HCT116 (cell line): ENCODE measurements at regions not wholly inside any gene's neighbourhood (a gene's known extent, or its start where the extent isn't known, plus 50 kb on each side); places are given as distances from the start of the nearest gene placed in this dataset.

ENCODE experiments used
- ATAC-seq: fragments of 200-7000 bp; cut with Tn5 transposase; 2 replicates; pipeline ENCODE4 v1.9.1; 2020; ENCODE audit warnings: mild to moderate bottlenecking, moderate library complexity
- BruUV-seq: library from RNA; stranded (reverse); fragments of 400-500 nt; replicated peaks from 2 replicates; lab custom pipeline; 2021; lab: Mats Ljungman, UMichigan
- CTCF ChIA-PET: fragments of 300-600 bp; sonication (Branson Sonifier 250); formaldehyde crosslinking; loops from one replicate; lab custom pipeline; 2021; ENCODE audit warnings: antibody characterized with exemption; lab: Charles Lee
- POLR2A ChIA-PET: fragments of 300-600, 350-600 bp; sonication (Branson Sonifier 250); formaldehyde crosslinking; loops from one replicate; lab custom pipeline; 2021; ENCODE audit warnings: antibody characterized with exemption; lab: Charles Lee
- RAD21 ChIA-PET, 2 experiments: fragments of 300-600 bp; sonication (Branson Sonifier 250); formaldehyde crosslinking; loops; one replicate each; lab custom pipeline; 2023; ENCODE audit warnings: low total read pairs in 2 of 2; ENCODE audit not compliant: uncharacterized antibody in 2 of 2, unreplicated experiment in 2 of 2, low non-redundant PET in 1 of 2; lab: Charles Lee
- DNase-seq: peaks from one replicate; pipeline ENCODE4 v3.0.0-alpha.2; 2010; ENCODE audit warnings: low read depth, low spot score
- H2AFZ ChIP-seq: fragments of 200-600 bp; shearing (Covaris generic), sonication (generic); 2 replicates; pipeline ENCODE4 v1.6.1; 2017; ENCODE audit warnings: low read depth, mixed run types, mixed read lengths, antibody characterized with exemption, low read length; ENCODE audit not compliant: poor library complexity, severe bottlenecking
- H3K27ac ChIP-seq: 2 replicates; pipeline ENCODE4 v1.5.1; 2012; ENCODE audit warnings: low read depth, low read length
- H3K27me3 ChIP-seq: fragments of 200-600 bp; sonication (generic); 2 replicates; pipeline ENCODE4 v1.6.1; 2016; ENCODE audit warnings: mixed run types, low read length, mixed read lengths; ENCODE audit not compliant: insufficient read depth
- H3K36me3 ChIP-seq, 2 experiments: fragments of 200-500 bp in 1 of 2; fragments of 200-600 bp in 1 of 2; sonication (Bioruptor generic) in 1 of 2; sonication (generic) in 1 of 2; 2 replicates each; pipeline versions ENCODE4 v1.5.1 to v1.6.1; 2014 to 2016; ENCODE audit warnings: low read length in 2 of 2, inconsistent platforms in 1 of 2, mixed read lengths in 1 of 2, mixed run types in 1 of 2; ENCODE audit not compliant: insufficient read depth in 2 of 2, control insufficient read depth in 1 of 2
- H3K4me1 ChIP-seq, 2 experiments: fragments of 200-600 bp in 1 of 2; sonication (generic) in 1 of 2; 2 replicates each; pipeline versions ENCODE4 v1.5.1 to v1.6.1; 2012 to 2017; ENCODE audit warnings: low read length in 2 of 2, inconsistent platforms in 1 of 2, mild to moderate bottlenecking in 1 of 2, mixed read lengths in 1 of 2, mixed run types in 1 of 2, moderate library complexity in 1 of 2; ENCODE audit not compliant: insufficient read depth in 2 of 2, control insufficient read depth in 1 of 2
- H3K4me2 ChIP-seq: fragments of 200-600 bp; sonication (generic); 2 replicates; pipeline ENCODE4 v1.6.1; 2017; ENCODE audit warnings: mixed run types, low read length, mixed read lengths
- H3K4me3 ChIP-seq, 2 experiments: fragments of 200-600 bp in 1 of 2; sonication (generic) in 1 of 2; replicated peaks in 1 of 2; 2 replicates each; pipeline ENCODE4 v1.5.1; 2011 to 2016; ENCODE audit warnings: low read length in 2 of 2, control low read depth in 1 of 2, low read depth in 1 of 2, mild to moderate bottlenecking in 1 of 2, mixed read lengths in 1 of 2, mixed run types in 1 of 2
- H3K79me2 ChIP-seq: fragments of 200-600 bp; sonication (generic); 2 replicates; pipeline ENCODE4 v1.6.1; 2017; ENCODE audit warnings: mild to moderate bottlenecking, mixed run types, low read length, moderate library complexity, mixed read lengths; ENCODE audit not compliant: insufficient read depth
- H3K9ac ChIP-seq: fragments of 200-600 bp; sonication (generic); 2 replicates; pipeline ENCODE4 v1.6.1; 2016; ENCODE audit warnings: low read length, mixed read lengths
- H3K9me2 ChIP-seq: fragments of 200-600 bp; sonication (generic), shearing (Covaris generic); 2 replicates; pipeline ENCODE4 v1.6.1; 2017; ENCODE audit warnings: mixed run types, mild to moderate bottlenecking, moderate library complexity; ENCODE audit not compliant: insufficient read depth
- H3K9me3 ChIP-seq, 2 experiments: fragments of 200-500 bp in 1 of 2; fragments of 200-600 bp in 1 of 2; sonication (Bioruptor generic) in 1 of 2; sonication (generic) in 1 of 2; 2 replicates each; pipeline ENCODE4 v1.6.1; 2014 to 2017; ENCODE audit warnings: low read length in 2 of 2, mixed read lengths in 2 of 2, inconsistent platforms in 1 of 2, low read depth in 1 of 2, mild to moderate bottlenecking in 1 of 2, mixed run types in 1 of 2, moderate library complexity in 1 of 2; ENCODE audit not compliant: control insufficient read depth in 1 of 2, insufficient read depth in 1 of 2
- H4K20me1 ChIP-seq: fragments of 200-600 bp; sonication (generic), shearing (Covaris generic); 2 replicates; pipeline ENCODE4 v1.6.1; 2017; ENCODE audit warnings: mixed run types, mild to moderate bottlenecking, moderate library complexity; ENCODE audit not compliant: insufficient read depth
- ATF3 ChIP-seq: IDR thresholded peaks from 2 replicates; pipeline ENCODE4 v1.6.1; 2012
- CBX3 ChIP-seq: IDR thresholded peaks from 2 replicates; pipeline ENCODE4 v1.6.1; 2012; ENCODE audit warnings: low read depth
- CEBPB ChIP-seq: IDR thresholded peaks from 2 replicates; pipeline ENCODE4 v1.6.1; 2012; ENCODE audit warnings: low read depth
- CTCF ChIP-seq, 3 experiments: fragments of 200-600 bp in 1 of 3; sonication (generic) in 1 of 3; IDR thresholded peaks in 2 of 3; conservative IDR thresholded peaks in 1 of 3; 2 replicates each; pipeline ENCODE4 v1.5.1; 2012 to 2017; ENCODE audit warnings: low read depth in 2 of 3, low read length in 2 of 3, antibody characterized with exemption in 1 of 3, borderline replicate concordance in 1 of 3, control low read depth in 1 of 3, mild to moderate bottlenecking in 1 of 3, mixed read lengths in 1 of 3, mixed run types in 1 of 3, moderate library complexity in 1 of 3; ENCODE audit not compliant: insufficient read depth in 1 of 3
- EGR1 ChIP-seq: IDR thresholded peaks from 2 replicates; pipeline ENCODE4 v1.6.1; 2012; ENCODE audit warnings: low read depth
- ELF1 ChIP-seq: IDR thresholded peaks from 2 replicates; pipeline ENCODE4 v1.6.1; 2012; ENCODE audit warnings: low read depth, borderline replicate concordance
- EZH2 ChIP-seq: fragments of 200-600 bp; sonication (generic); IDR thresholded peaks from 2 replicates; pipeline ENCODE4 v1.6.1; 2017; ENCODE audit warnings: antibody characterized with exemption, mixed run types
- EZH2phosphoT487 ChIP-seq: fragments of 200-600 bp; IDR thresholded peaks from 2 replicates; pipeline ENCODE4 v1.6.1; 2018; ENCODE audit warnings: antibody characterized with exemption, borderline replicate concordance
- FOSL1 ChIP-seq: IDR thresholded peaks from 2 replicates; pipeline ENCODE4 v1.6.1; 2012; ENCODE audit warnings: low read depth
- JUND ChIP-seq: IDR thresholded peaks from 2 replicates; pipeline ENCODE4 v1.6.1; 2012
- MAX ChIP-seq: IDR thresholded peaks from 2 replicates; pipeline ENCODE4 v1.6.1; 2012
- POLR2A ChIP-seq: IDR thresholded peaks from 2 replicates; pipeline ENCODE4 v1.7.0; 2011; ENCODE audit warnings: borderline replicate concordance; ENCODE audit not compliant: insufficient read depth, insufficient read length; ENCODE audit errors: extremely low read depth
- POLR2AphosphoS5 ChIP-seq: IDR thresholded peaks from 2 replicates; pipeline ENCODE4 v1.6.1; 2011; ENCODE audit warnings: mild to moderate bottlenecking, low read depth, low read length, moderate library complexity
- RAD21 ChIP-seq: IDR thresholded peaks from 2 replicates; pipeline ENCODE4 v1.6.1; 2012; ENCODE audit warnings: low read depth, mild to moderate bottlenecking
- SIN3A ChIP-seq: IDR thresholded peaks from 2 replicates; pipeline ENCODE4 v1.6.1; 2012; ENCODE audit warnings: low read depth
- SRF ChIP-seq: IDR thresholded peaks from 2 replicates; pipeline ENCODE4 v1.6.1; 2012; ENCODE audit warnings: low read depth
- TCF7L2 ChIP-seq: IDR thresholded peaks from 2 replicates; pipeline ENCODE4 v1.7.0; 2011; ENCODE audit warnings: borderline replicate concordance, inconsistent platforms; ENCODE audit not compliant: insufficient read depth, insufficient read length; ENCODE audit errors: extremely low read depth
- YY1 ChIP-seq: IDR thresholded peaks from 2 replicates; pipeline ENCODE4 v1.6.1; 2011; ENCODE audit warnings: low read length, low read depth, moderate library complexity, mild to moderate bottlenecking; ENCODE audit not compliant: insufficient replicate concordance; ENCODE audit errors: extremely low read depth
- ZBTB33 ChIP-seq: IDR thresholded peaks from 2 replicates; pipeline ENCODE4 v1.6.1; 2011; ENCODE audit warnings: mild to moderate bottlenecking, low read length, moderate library complexity; ENCODE audit not compliant: insufficient replicate concordance; ENCODE audit errors: extremely low read depth
- ZNF274 ChIP-seq: fragments of 200-500 bp; sonication (Bioruptor generic); IDR thresholded peaks from 2 replicates; pipeline ENCODE4 v1.6.1; 2014; ENCODE audit warnings: mild to moderate bottlenecking, low read depth, low read length, inconsistent platforms
- intact Hi-C: fragments of 100-400 bp; cut with micrococcal nuclease; formaldehyde crosslinking; loops from 2 replicates; pipeline ENCODE4 v1.10.0; 2022

- no peak for DNase-seq
- H4K20me1 ChIP-seq, result no peaks in the 10 kb centered on the region
- no peaks in the 10 kb centered on the region for H3K36me3 ChIP-seq
- POLR2A ChIA-PET, result no interaction called here
- no peak overlapping the region for H3K4me2 ChIP-seq
- no peak for ATAC-seq
- CTCF ChIA-PET, result no interaction called here
- no peaks in the 10 kb centered on the region for H3K27me3 ChIP-seq
- H2AFZ ChIP-seq, result no peak overlapping the region
- no TSS peak for BruUV-seq
- H3K79me2 ChIP-seq, result no peaks in the 10 kb centered on the region
- no peaks in the 10 kb centered on the region for H3K9me2 ChIP-seq
- H3K9me3 ChIP-seq, result no peaks in the 10 kb centered on the region
- no peak overlapping the region for H3K27ac ChIP-seq
- intact Hi-C loops, result no loop called here
- H3K9ac ChIP-seq, result no peak overlapping the region
- H3K4me3 ChIP-seq, result no peak overlapping the region
- no peaks in the 10 kb centered on the region for H3K4me1 ChIP-seq
- RAD21 ChIA-PET, result no interaction called here
- no peak for TF ChIP-seq ZNF274
- TF ChIP-seq ELF1, result no peak
- no peak for TF ChIP-seq JUND
- TF ChIP-seq EZH2phosphoT487, result no peak
- TF ChIP-seq FOSL1, result no peak
- no peak for TF ChIP-seq POLR2AphosphoS5
- TF ChIP-seq ATF3, result no peak
- TF ChIP-seq SRF, result no peak
- no peak for TF ChIP-seq EGR1
- no peak for TF ChIP-seq SIN3A
- no peak for TF ChIP-seq EZH2
- no peak for TF ChIP-seq CEBPB
- TF ChIP-seq TCF7L2, result no peak
- no peak for TF ChIP-seq RAD21
- TF ChIP-seq CTCF (IDR thresholded peaks at IDR 0.05 in 2 of 3, conservative IDR thresholded peaks at IDR 0.05 in 1 of 3; ENCODE audit: borderline replicate concordance in 1 of 3, insufficient read depth in 1 of 3, low read depth in 2 of 3, low read length in 2 of 3), result no peak
- no peak for TF ChIP-seq POLR2A
- no peak for TF ChIP-seq MAX
- no peak for TF ChIP-seq YY1
- no peak for TF ChIP-seq CBX3
- TF ChIP-seq ZBTB33, result no peak
- TF ChIP-seq, all 23 proteins: peak for 0
Observed at GRCh38 chr5:89036704-89037489, 153.9 kb upstream of the MEF2C start.
